HG02970 (cell line): ENCODE measurements at regions not wholly inside any gene's neighbourhood (a gene's known extent, or its start where the extent isn't known, plus 50 kb on each side); places are given as distances from the start of the nearest gene placed in this dataset.

Experiments used
- ATAC-seq: cut with Tn5 transposase; IDR thresholded peaks from one replicate; pipeline ENCODE4 v1.9.1; 2021; ENCODE audit warnings: mild to moderate bottlenecking, moderate library complexity, moderate number of reproducible peaks; ENCODE audit not compliant: unreplicated experiment, low FRiP score

DNA sequence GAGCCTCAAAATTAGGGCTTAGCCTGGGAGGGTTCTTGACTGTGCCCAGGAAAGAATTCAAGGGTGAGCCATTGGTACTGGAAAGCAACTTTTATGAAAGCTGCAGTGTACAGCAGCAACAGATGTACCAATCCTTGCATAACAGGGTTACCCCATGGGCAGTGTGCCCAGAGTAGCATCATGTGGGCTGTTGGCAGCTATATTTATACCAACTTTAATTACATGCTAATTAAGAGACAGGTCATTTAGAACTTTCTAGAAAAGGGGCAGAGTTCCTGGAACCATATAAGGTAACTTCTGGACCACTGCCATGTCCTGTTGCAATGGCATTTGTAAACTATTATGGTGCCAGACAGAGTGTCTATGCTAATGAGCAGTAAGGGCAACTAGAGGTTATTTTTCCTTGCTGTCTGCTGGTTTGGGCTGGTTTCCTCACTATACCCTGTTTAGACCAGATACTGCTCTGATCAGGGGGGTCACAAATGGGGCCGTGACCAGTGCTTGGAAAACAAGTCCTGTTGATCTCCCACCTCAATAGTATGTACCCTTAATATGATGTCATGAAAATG, 1120.5 kb upstream of the RAG2 start:
- no peak for ATAC-seq

DNA sequence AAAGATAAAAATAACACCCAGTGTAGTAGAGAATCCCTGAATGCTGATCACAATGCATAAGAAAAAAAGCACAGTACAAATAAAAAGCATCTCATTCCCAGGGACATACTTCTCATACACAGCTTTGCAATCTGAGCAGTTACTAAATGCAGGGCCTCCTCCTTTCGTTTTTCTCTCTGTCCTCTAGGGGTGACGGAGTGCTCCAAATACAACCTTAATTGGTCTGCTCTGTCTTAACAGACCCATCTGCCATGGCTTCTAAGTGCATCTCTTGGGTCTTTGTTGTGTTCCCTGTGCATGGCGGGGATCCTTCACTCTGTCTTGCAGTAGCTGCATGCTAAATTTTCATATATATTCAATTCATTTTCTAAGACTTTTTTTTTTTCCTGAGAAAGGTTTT, 1114.2 kb upstream of the RAG2 start:
- ATAC-seq = no peak

DNA sequence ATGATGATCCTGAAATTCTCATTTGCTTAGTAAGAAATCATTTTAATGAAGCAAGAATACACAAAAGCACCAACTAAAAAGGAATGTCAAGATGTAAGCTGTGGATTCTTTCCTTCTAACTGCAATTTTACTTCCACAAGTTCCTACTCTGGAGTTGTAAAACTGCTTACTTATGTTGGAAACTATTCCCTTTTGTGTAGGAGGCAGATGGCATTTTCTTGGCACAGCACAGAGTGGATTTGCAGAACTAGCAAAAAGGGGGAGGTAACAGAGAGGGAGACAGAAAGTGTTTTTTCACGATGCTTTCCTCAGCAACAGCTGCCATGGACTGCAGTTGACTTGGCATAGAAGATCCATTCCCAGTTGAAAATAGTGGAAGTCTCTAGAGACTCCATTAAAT, 1112.0 kb upstream of the RAG2 start:
- no peak for ATAC-seq

DNA sequence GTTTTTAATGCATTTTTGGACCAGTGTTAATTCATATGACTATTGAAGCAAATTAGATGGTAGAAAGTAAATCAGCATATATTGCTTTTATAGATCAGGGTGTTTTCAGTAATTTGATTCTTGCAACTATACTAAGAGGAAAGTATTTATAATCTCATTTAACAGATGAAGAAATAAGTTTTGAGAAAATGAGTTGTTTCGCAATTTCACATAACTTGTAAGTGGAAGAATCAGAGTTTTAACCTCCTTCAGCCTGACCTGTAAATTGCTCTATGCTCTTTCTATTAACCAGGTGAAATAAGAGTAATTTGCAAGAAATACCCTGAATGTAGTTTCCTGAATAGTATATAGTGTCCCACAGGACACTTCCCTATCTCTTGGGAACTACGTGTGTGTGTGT, 1106.8 kb upstream of the RAG2 start:
- no peak for ATAC-seq

DNA sequence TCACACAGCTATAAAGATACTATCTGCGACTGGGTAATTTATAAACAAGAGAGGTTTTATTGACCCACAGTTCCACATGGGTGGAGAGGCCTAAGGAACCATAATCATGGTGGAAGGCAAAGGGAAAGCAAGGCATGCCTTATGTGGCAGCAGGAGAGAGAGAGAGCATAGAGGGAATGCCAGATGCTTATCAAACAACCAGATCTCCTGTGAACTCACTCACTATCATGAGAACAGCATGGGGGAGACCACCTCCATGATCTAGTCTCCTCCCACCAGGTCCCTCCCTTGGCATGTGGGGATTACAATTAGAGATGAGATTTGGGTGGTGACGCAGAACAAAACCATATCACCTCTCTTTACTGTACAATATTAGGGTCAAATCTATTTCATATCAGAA, 1101.6 kb upstream of the RAG2 start:
- ATAC-seq = no peak

DNA sequence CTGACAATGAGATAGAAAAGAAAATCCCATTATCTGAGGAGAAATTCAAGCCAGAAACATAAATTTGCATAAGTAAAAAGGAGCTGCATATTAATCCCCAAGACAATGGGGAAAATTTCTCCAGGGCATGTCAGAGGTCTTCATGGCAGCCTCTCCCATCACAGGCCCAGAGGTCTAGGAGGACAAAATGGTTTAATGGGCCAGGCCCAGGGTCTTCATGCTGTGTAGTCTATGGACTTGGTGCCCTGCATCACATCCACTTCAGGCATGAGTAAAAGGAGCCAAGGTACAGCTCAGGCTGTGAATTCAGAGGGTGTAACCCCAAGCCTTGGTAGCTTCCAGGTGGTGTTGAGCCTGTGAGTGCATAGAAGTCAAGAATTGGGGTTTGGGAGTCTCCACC, 1097.2 kb upstream of the RAG2 start:
- ATAC-seq = no peak

DNA sequence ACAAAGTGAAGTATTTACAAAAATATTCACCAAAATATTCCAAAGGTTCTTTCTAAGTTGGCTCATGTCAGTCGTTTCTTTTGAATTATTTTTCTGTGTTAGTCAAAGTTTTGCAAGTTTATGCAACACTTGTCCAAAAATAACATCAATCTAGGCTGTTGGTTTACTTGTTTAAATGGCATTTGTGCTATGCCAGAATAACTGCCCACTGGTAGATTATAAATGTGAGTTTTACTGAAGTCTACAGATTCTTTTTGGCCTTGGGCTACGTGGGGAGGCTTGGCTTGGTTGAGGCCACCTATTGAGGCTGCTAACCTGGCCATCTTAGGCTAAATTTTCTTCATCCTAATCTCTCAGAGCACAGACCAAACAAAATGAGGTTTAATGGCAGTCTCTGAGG, 1091.9 kb upstream of the RAG2 start:
- no peak for ATAC-seq

DNA sequence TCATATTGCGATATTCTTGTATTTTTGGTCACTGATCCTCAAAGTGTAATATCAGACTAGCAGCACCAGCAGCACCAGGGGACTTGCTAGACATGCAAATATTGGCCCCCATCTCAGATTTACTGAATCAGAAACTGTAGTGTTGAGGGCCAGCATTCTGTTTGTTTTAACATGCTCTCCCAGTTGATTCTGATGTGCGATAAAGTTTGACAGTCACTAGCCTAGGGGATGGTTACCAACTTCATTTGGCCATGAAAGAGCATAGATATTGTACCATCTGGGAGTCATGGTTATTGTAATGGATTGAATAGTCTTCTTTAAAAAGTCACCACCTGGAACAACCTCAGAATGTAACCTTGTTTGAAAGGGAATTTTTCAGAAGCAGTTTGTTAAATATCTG, 1090.4 kb upstream of the RAG2 start:
- no peak for ATAC-seq

DNA sequence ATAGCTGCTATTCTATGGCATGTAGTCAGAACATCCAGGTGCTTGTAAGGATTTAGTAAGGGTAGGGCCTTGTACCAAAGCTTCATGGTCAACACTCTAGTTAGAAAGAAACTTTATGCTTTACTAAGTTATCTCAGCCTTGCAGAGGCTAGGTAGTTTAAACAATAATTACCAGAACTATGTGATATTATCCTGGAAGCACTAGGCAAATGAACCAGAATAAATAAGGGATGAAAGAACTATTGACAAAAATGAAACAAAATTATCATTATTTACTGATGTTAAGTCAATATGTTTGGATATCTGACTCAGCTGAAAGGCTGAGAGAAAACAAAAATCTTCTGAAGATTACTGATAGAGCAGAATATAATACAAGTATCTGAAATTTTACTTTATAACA, 1089.1 kb upstream of the RAG2 start:
- ATAC-seq = no peak

DNA sequence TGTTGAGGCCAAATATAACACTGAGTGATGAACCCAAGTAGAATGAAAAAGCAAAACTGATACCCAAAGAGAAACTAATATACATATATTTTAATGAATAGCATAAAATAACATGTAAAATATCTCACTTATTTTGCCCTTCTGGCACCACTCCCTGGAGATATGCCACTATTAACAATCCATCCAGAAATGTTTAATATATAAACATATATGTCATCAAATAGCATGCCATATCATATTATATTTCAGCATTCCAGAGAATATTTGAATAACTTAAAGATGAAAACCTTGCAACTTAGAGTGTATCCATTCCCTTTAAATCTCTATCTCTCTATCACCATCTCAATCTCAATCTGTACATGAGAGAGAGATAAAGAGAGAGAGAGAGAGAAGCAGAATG, 1073.3 kb upstream of the RAG2 start:
- ATAC-seq = no peak

DNA sequence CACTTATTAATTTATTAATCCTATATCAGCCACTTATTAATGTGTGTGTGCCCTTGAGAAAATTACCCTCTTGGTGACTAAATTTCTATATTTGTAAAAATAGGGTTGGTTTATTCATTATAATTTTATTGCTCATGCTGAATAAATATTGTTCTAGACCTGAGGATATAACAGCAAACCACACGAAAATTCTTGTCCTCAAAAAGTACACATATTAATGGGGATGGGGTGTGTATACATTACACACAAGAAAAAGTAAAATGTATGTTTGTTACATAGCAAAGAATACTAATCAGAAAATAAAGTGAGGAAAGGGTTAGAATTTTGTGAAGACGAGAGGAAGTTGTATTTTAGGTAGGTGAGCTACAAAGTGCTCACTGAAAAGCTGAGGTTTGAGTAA, 1068.9 kb upstream of the RAG2 start:
- ATAC-seq = no peak

DNA sequence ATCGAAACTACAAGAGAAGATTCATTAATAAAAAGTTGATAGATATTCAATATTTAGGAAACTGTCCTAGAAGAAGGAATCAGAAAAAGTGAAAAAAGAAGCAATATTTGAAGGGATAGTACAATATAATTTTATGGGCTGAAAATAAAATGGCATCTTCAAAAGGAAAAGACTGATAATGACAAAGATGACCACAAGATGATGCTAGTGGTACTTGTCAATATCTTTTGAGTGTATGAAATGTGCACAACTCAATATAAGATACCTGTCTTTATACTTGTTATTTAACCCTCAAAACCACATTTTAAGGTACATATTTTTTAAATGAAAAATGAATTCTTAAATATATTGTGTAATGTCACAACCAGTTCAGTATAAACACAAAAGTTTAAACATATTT, 1059.6 kb upstream of the RAG2 start:
- ATAC-seq = no peak

DNA sequence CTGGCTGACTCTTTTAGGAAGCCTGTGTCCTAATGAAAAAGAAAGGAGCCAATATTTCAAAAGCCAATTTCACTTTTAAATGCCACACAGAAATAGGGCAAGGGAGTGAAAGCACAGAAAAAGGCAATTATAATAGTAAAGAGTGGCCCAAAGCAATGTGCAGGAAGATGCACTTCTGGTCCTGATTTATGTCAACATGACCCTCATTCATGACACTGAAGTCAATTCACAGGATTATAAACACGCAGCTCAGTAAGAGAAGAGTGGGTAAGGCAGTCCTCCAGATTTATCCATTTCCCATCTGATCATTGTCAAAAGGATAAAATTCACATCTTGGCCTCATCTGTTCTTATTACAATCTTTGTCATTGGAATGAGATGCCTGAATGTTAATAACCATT, 1049.7 kb upstream of the RAG2 start:
- ATAC-seq = no peak

DNA sequence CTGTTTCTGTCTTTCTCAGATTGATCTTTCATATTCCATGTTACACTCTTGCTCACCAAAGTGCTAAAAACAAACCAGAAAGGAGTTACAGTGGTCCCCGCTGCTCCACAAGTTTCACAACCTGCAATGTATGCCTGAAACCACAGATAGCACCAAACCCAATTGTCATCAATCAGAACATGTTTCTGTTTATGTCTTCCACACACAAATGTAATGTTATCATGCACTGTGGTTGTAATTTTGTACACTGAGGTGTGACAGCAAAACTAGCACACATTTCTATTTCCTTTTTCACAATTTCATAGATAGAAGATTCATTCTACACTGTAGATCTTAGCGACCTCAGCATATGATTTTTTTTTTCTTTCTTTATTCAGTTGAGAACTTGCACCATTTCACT, 1045.9 kb upstream of the RAG2 start:
- no peak for ATAC-seq

DNA sequence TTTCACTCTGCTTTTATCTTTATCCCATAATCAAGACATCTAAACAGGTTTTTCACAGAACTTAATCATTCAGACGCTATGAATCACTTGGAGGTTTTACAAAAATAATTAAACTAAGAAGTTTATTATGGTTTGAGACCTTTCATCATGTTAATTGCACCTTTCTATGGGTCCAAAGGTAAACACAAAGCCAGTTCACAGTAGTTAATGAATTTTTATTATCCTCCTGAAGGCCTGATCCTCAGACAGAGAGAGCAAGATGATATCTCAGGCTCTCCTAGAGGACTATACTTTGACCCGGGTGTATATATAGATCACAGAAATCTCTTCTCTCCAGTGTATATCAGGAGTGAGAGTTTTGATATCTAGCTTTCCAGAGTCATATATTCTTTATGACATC, 1044.3 kb upstream of the RAG2 start:
- no peak for ATAC-seq

DNA sequence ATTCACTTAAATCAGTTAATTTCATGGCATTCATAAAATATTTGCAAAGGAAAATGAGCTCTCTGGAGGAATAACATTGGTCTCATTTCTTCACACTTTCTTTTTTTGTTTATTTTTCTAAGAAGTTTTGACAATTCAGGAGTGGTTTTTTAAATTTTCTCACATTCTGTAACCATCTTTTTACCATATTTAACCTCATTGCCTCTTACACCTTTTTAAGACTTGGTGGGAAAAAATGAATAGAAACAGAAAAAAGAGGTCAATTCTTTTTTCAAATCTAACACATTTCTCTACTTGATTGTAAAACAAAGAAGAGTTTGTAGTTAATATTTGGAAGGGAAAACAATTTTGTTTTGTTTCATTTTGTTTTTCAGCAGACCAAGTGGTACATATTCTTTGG, 1034.7 kb upstream of the RAG2 start:
- no peak for ATAC-seq

DNA sequence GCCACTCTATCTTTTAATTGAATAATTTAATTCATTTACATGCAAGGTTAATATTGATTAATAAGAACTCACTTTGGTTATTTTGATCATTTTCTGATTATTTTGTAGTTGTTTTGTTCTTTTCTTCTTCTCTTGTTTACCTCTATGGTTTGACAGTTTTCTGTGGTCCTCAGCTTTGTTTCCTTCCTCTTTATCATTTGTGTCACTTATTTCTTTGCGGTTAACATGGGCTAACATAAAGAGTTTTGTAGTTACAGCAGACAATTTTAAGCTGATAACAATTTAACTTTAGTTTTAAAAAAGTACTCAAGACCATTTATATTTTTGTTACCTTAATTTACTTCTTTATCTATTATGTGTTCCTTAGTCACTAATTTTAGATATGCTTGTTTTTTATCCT, 1032.8 kb upstream of the RAG2 start:
- no peak for ATAC-seq

DNA sequence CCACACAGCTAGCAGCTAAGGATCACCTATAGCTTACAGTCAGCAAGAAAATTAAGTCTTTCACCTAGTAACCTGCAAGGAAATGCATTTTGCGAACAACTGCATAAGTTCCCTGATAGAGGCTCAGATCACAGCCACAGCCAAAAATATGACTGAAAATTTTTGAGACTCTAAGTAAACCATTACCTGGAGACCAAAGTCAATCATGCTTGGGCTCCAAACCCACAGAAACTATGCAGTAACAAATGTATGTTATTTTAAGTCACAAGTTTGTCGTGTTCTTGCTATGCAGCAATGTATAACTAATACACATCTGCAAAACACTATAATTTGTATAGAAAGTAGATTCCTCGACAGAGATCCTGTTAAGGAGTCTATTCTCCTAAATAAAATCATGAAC, 1025.7 kb upstream of the RAG2 start:
- no peak for ATAC-seq

DNA sequence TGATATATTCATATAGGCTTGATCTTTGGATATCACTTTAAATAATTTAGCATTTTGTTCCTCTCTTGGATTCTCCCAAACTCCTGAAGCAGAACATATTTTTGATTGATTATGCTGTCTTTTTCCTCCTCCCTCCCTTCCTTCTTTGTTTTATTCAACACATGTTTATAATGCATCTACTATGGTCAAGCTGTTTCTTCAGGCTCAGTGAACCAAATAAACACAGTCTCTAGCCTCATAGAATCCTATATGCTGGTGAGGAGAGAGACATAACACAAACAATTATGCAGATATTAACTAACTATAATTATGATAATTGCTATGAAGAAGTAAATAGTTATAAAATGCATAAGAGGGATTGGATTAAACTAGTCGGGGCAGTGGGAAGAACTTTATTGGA, 1023.6 kb upstream of the RAG2 start:
- no peak for ATAC-seq

DNA sequence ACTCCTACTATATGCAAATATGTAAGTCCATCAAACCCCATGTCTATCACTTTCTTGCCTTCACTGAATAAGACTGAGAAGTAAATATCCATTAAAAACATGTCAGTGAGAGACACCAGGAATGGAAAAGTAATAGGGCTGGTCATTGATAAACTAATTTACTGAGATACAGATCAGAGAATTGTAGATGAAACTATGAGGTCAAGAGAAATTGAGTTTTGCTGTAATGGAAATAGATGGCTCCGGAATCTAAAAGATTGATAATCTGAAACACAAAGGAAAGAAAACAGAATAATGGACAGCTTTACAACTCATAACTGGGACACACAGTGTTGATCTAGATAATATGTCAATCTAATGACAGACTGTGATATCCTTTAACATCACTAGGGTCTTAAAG, 1018.3 kb upstream of the RAG2 start:
- no peak for ATAC-seq

DNA sequence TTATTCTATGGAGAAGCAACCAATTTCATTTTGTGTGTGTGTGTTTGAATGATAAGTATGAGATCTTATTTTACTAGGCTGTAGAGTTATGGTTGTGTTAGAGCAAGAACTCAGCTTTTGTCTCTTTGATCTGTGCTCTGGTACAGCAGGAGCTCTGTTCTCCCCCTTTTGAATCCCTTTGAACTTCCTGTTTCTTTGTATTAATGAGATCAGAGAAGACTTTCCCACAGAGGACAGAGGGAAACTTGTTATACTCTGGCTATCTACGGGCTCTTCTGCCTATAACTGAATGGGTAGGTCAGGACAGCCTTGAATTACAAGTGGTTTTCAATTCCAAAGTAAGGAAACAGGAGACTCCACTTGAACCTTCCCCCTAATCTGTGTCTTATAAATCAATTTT, 1015.0 kb upstream of the RAG2 start:
- ATAC-seq = no peak

DNA sequence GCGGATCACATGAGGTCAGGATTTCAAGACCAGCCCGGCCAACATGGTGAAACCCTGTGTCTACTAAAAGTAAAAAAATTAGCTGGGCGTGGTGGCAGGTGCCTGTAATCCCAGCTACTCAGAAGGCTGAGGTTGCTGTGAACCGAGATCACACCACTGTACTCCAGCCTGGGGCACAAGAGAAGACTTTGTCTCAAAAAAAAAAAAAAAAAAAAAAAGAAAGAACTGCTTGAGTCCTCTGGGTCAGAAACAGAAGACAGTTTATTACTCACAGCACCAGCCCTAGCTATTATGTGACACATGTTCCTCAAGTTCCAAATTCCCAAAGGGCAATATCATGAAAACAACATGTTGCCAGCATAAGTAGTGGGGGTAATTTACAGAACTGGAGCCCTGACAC, 1014.1 kb upstream of the RAG2 start:
- no peak for ATAC-seq

DNA sequence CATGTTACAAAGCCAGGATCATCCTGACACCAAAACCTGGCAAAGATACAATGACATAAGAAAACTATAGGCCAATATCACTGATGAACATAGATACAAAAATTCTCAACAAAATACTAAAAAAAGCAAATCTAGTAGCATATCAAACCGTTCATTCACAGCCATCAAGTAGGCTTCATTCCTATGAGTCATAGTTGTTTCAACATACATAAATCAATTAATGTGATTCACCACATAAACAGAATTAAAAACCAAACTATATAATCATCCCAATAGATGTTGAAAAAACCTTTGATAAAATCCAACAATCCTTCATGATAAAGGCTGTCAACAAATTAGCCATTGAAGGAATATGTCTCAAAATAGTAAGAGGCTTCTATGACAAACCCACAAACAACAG, 1007.2 kb upstream of the RAG2 start:
- no peak for ATAC-seq
